ENCODE measurements at regions not wholly inside any gene's neighbourhood (a gene's known extent, or its start where the extent isn't known, plus 50 kb on each side); places are given as distances from the start of the nearest gene placed in this dataset.

GRCh38 chr5:121285801-121286521, 565.7 kb upstream of the FTMT start:
- no peak for TF ChIP-seq CTCF (IDR thresholded peaks at IDR 0.05)
- TF ChIP-seq POLR2AphosphoS5 (IDR thresholded peaks at IDR 0.05), result no peak

Measured in transverse colon (tissue), 4 donors.